Keratinocyte (primary cell): ENCODE measurements at regions not wholly inside any gene's neighbourhood (a gene's known extent, or its start where the extent isn't known, plus 50 kb on each side); places are given as distances from the start of the nearest gene placed in this dataset.
"Not testable (repeated sequence)": the region's sequence is repeated elsewhere in the genome, so short reads cannot be mapped to it uniquely, and the experiment has no call there.

Experiments used
- DNase-seq: peaks from one replicate; pipeline ENCODE4 v3.0.0-alpha.2; 2011; ENCODE audit warnings: low read depth, missing footprints, low spot score
- FAIRE-seq: peaks from 2 replicates; lab custom pipeline; 2011; peaks lifted over from hg19 to GRCh38; lab: Jason Lieb, UNC
- H2AFZ ChIP-seq: 2 replicates; pipeline ENCODE4 v1.6.0; 2012; ENCODE audit warnings: low read length, control low read depth, inconsistent platforms; ENCODE audit not compliant: control insufficient read depth
- H3K27ac ChIP-seq: 2 replicates; pipeline ENCODE4 v1.5.1; 2011; ENCODE audit warnings: low read length; ENCODE audit not compliant: control insufficient read depth, insufficient read depth
- H3K27me3 ChIP-seq: 3 replicates; pipeline ENCODE4 v1.6.0; 2011; ENCODE audit warnings: low read length; ENCODE audit not compliant: control insufficient read depth, insufficient read depth; ENCODE audit errors: extremely low read depth
- H3K36me3 ChIP-seq, 2 experiments: 2 replicates in 1 of 2; 3 replicates in 1 of 2; pipeline ENCODE4 v1.5.1; 2011; ENCODE audit warnings: low read length in 2 of 2, mild to moderate bottlenecking in 1 of 2; ENCODE audit not compliant: control insufficient read depth in 2 of 2, insufficient read depth in 2 of 2; ENCODE audit errors: extremely low read depth in 1 of 2
- H3K4me1 ChIP-seq: 3 replicates; pipeline ENCODE4 v1.5.1; 2011; ENCODE audit warnings: low read length; ENCODE audit not compliant: control insufficient read depth, insufficient read depth; ENCODE audit errors: extremely low read depth
- H3K4me2 ChIP-seq: 3 replicates; pipeline ENCODE4 v1.6.0; 2011; ENCODE audit warnings: low read depth, low read length; ENCODE audit not compliant: control insufficient read depth, insufficient read depth; ENCODE audit errors: extremely low read depth
- H3K4me3 ChIP-seq, 3 experiments: fragments of 200-600 bp in 1 of 3; sonication (generic) in 1 of 3; 2 replicates in 2 of 3; 3 replicates in 1 of 3; pipeline ENCODE4 v1.5.1; 2011 to 2016; ENCODE audit warnings: low read length in 3 of 3, mild to moderate bottlenecking in 3 of 3, control low read depth in 2 of 3, inconsistent platforms in 1 of 3, low read depth in 1 of 3, mixed read lengths in 1 of 3, mixed run types in 1 of 3, moderate library complexity in 1 of 3; ENCODE audit not compliant: control insufficient read depth in 2 of 3, insufficient read depth in 2 of 3; ENCODE audit errors: extremely low read depth in 1 of 3
- H3K79me2 ChIP-seq: 2 replicates; pipeline ENCODE4 v1.6.0; 2012; ENCODE audit warnings: low read length; ENCODE audit not compliant: control insufficient read depth, insufficient read depth
- H3K9ac ChIP-seq: 3 replicates; pipeline ENCODE4 v1.6.0; 2011; ENCODE audit warnings: low read length; ENCODE audit not compliant: control insufficient read depth, insufficient read depth; ENCODE audit errors: extremely low read depth
- H3K9me1 ChIP-seq: 3 replicates; pipeline ENCODE4 v1.6.0; 2011; ENCODE audit warnings: low read length; ENCODE audit not compliant: control insufficient read depth, insufficient read depth; ENCODE audit errors: extremely low read depth
- H3K9me3 ChIP-seq: 2 replicates; pipeline ENCODE4 v1.5.1; 2012; ENCODE audit warnings: low read depth, low read length; ENCODE audit not compliant: control insufficient read depth
- H4K20me1 ChIP-seq: 3 replicates; pipeline ENCODE4 v1.6.0; 2011; ENCODE audit warnings: low read length; ENCODE audit not compliant: control insufficient read depth, insufficient read depth; ENCODE audit errors: extremely low read depth
- EZH2 ChIP-seq: IDR thresholded peaks from one replicate; pipeline ENCODE4 v1.6.1; 2012; ENCODE audit warnings: inconsistent platforms, mild to moderate bottlenecking, low read length, moderate library complexity
- dilution Hi-C: fragments of 300-500 bp; cut with MboI; formaldehyde crosslinking; loops from one replicate; pipeline ENCODE4 v1.7.0; 2020; ENCODE audit warnings: low sequenced_read_pairs; ENCODE audit not compliant: extremely low pct_ligation_motif_present
- TF ChIP-seq, protein P1 (sequence below), 3 experiments: IDR thresholded peaks in 1 of 3; conservative IDR thresholded peaks in 1 of 3; optimal IDR thresholded peaks in 1 of 3; 2 replicates in 2 of 3; 3 replicates in 1 of 3; pipeline versions ENCODE3 to v1.5.1; 2011; ENCODE audit warnings: low read length in 3 of 3, mild to moderate bottlenecking in 3 of 3, moderate library complexity in 2 of 3, control low read depth in 1 of 3, inconsistent platforms in 1 of 3; ENCODE audit not compliant: insufficient read depth in 2 of 3; ENCODE audit errors: extremely low read depth in 1 of 3

DNA sequence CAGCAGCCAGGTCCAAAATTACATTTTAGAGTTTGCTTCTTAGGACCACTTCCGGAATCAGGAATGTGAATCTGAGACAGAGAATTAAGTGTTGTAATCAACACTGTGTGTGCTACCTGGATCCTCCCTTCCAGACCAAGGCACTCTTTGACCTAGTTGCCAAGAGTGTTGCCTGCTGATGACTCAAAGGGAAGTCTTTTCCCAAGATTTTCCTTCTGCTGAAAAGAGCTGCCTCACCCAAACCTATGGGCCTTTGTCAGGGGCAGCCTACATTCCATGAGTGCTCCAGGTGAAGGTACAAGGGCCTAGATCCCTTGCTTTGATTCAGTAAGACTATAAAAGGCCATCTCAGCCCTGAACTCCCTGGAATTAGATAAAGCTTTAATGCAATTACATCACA, 712.5 kb upstream of the ANKRD30A start:
- H3K4me3 ChIP-seq: no peak overlapping the region
- no peaks in the 10 kb centered on the region for H3K9me1 ChIP-seq
- H3K27ac ChIP-seq: no peak overlapping the region
- H3K79me2 ChIP-seq: no peaks in the 10 kb centered on the region
- H3K4me1 ChIP-seq: peaks cover 8% of the 10 kb centered on the region
- no peak overlapping the region for H3K9ac ChIP-seq
- DNase-seq (peak; percentile 5), FAIRE-seq (peak; percentile 59)
- H2AFZ ChIP-seq: peak overlapping the region; percentile 77
- no peaks in the 10 kb centered on the region for H3K9me3 ChIP-seq
- no peaks in the 10 kb centered on the region for H4K20me1 ChIP-seq
- H3K36me3 ChIP-seq: no peaks in the 10 kb centered on the region
- H3K4me2 ChIP-seq: peak overlapping the region; percentile 25
- H3K27me3 ChIP-seq: no peaks in the 10 kb centered on the region
- TF ChIP-seq, protein P1, sequence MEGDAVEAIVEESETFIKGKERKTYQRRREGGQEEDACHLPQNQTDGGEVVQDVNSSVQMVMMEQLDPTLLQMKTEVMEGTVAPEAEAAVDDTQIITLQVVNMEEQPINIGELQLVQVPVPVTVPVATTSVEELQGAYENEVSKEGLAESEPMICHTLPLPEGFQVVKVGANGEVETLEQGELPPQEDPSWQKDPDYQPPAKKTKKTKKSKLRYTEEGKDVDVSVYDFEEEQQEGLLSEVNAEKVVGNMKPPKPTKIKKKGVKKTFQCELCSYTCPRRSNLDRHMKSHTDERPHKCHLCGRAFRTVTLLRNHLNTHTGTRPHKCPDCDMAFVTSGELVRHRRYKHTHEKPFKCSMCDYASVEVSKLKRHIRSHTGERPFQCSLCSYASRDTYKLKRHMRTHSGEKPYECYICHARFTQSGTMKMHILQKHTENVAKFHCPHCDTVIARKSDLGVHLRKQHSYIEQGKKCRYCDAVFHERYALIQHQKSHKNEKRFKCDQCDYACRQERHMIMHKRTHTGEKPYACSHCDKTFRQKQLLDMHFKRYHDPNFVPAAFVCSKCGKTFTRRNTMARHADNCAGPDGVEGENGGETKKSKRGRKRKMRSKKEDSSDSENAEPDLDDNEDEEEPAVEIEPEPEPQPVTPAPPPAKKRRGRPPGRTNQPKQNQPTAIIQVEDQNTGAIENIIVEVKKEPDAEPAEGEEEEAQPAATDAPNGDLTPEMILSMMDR (optimal IDR thresholded peaks at IDR 0.05 in 1 of 3, IDR thresholded peaks at IDR 0.05 in 1 of 3, conservative IDR thresholded peaks at IDR 0.05 in 1 of 3; ENCODE audit: extremely low read depth in 1 of 3, insufficient read depth in 2 of 3, low read length in 3 of 3): no peak
- no peak for TF ChIP-seq EZH2
- dilution Hi-C loops: no loop called here

DNA sequence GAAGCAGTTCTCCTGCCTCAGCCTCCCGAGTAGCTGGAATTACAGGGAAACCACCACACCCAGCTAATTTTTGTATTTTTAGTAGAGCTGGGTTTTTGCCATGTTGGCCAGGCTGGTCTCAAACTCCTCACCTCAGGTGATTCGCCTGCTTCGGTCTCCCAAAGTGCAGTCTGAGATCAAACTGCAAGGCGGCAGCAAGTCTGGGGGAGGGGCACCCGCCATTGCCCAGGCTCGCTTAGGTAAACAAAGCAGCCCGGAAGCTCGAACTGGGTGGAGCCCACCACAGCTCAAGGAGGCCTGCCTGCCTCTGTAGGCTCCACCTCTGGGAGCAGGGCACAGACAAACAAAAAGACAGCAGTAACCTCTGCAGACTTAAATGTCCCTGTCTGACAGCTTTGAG, 725.2 kb upstream of the ANKRD30A start:
- H3K27ac ChIP-seq, H3K9me1 ChIP-seq, FAIRE-seq, H3K27me3 ChIP-seq, H3K4me1 ChIP-seq, H3K9ac ChIP-seq, H4K20me1 ChIP-seq, H3K4me2 ChIP-seq, dilution Hi-C loops, H3K4me3 ChIP-seq, DNase-seq, H3K36me3 ChIP-seq, H3K79me2 ChIP-seq, H3K9me3 ChIP-seq: not testable (repeated sequence)
- H2AFZ ChIP-seq: peak overlapping the region; percentile 69

DNA sequence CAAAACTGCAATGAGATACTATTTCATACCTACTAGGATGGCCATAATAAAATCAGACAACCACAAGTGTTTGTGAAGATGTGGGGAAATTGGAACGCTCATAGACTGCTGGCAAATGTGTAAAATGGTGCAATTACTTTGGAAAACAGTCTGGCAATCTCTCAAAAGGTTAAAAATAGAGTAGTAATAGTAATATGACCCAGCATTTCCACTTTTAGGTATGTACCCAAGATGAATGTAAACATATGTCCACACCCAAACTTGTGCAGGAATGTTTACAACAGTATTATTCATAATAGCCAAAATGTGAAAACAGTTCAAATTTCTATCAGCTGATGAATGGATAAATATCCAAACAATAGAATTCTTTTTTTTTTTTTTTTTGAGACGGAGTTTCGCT, 731.6 kb upstream of the ANKRD30A start:
- no peak overlapping the region for H3K9ac ChIP-seq
- H3K27me3 ChIP-seq: no peaks in the 10 kb centered on the region
- no peak for FAIRE-seq
- TF ChIP-seq, protein P1 (optimal IDR thresholded peaks at IDR 0.05 in 1 of 3, IDR thresholded peaks at IDR 0.05 in 1 of 3, conservative IDR thresholded peaks at IDR 0.05 in 1 of 3; ENCODE audit: extremely low read depth in 1 of 3, insufficient read depth in 2 of 3, low read length in 3 of 3): no peak
- TF ChIP-seq EZH2: no peak
- H3K36me3 ChIP-seq: no peaks in the 10 kb centered on the region
- no peaks in the 10 kb centered on the region for H3K9me3 ChIP-seq
- H4K20me1 ChIP-seq: no peaks in the 10 kb centered on the region
- no peak for DNase-seq
- no peak overlapping the region for H3K27ac ChIP-seq
- H3K79me2 ChIP-seq: no peaks in the 10 kb centered on the region
- H2AFZ ChIP-seq: no peak overlapping the region
- H3K4me1 ChIP-seq: no peaks in the 10 kb centered on the region
- H3K4me2 ChIP-seq: no peak overlapping the region
- no peak overlapping the region for H3K4me3 ChIP-seq
- dilution Hi-C loops: no loop called here
- no peaks in the 10 kb centered on the region for H3K9me1 ChIP-seq
